VCaP (cell line): ENCODE measurements at regions not wholly inside any gene's neighbourhood (a gene's known extent, or its start where the extent isn't known, plus 50 kb on each side); places are given as distances from the start of the nearest gene placed in this dataset.

Experiments used
- H3K27ac ChIP-seq: fragments of 450-650 bp; 2 replicates; pipeline ENCODE4 v1.5.1; 2017
- CTCF ChIP-seq: fragments of 450-650 bp; conservative IDR thresholded peaks from 2 replicates; pipeline ENCODE4 v1.5.1; 2017; ENCODE audit warnings: mild to moderate bottlenecking, moderate library complexity

GRCh38 chr10:85429126-85429525 is 937.5 kb downstream of the GRID1 start:
- no peak overlapping the region for H3K27ac ChIP-seq
- TF ChIP-seq CTCF = no peak

- TF ChIP-seq CTCF = no peak
- no peak overlapping the region for H3K27ac ChIP-seq
Observed at GRCh38 chr10:85430991-85431390, 935.6 kb downstream of the GRID1 start.

- TF ChIP-seq CTCF = no peak
- H3K27ac ChIP-seq = no peak overlapping the region
Observed at GRCh38 chr10:85433248-85433647, 933.3 kb downstream of the GRID1 start.

GRCh38 chr10:85444868-85445267 is 921.7 kb downstream of the GRID1 start:
- H3K27ac ChIP-seq = no peak overlapping the region
- TF ChIP-seq CTCF = no peak

- no peak overlapping the region for H3K27ac ChIP-seq
- TF ChIP-seq CTCF = no peak
Observed at GRCh38 chr10:85445702-85446101, 920.9 kb downstream of the GRID1 start.

GRCh38 chr10:85446827-85447226 is 919.8 kb downstream of the GRID1 start:
- no peak for TF ChIP-seq CTCF

GRCh38 chr10:85447690-85448089 is 918.9 kb downstream of the GRID1 start:
- no peak overlapping the region for H3K27ac ChIP-seq
- no peak for TF ChIP-seq CTCF

More at GRCh38 chr10:85446827-85447226, 919.8 kb downstream of the GRID1 start:
- H3K27ac ChIP-seq = no peak overlapping the region

GRCh38 chr10:85448716-85449115 is 917.9 kb downstream of the GRID1 start:
- no peak for TF ChIP-seq CTCF
- no peak overlapping the region for H3K27ac ChIP-seq
